22Rv1 (cell line): ENCODE measurements at regions not wholly inside any gene's neighbourhood (a gene's known extent, or its start where the extent isn't known, plus 50 kb on each side); places are given as distances from the start of the nearest gene placed in this dataset.

Experiments
- CTCF ChIP-seq: fragments of 450-650 bp; IDR thresholded peaks from 2 replicates; pipeline ENCODE4 v1.5.1; 2017; ENCODE audit warnings: mild to moderate bottlenecking
- ZFX ChIP-seq: fragments of 450-650 bp; IDR thresholded peaks from 2 replicates; pipeline ENCODE4 v1.6.1; 2017; ENCODE audit warnings: antibody characterized with exemption, borderline replicate concordance

- TF ChIP-seq CTCF (no peak), ZFX (no peak)
These were observed 378.8 kb downstream of the USP25 start for GRCh38 chr21:16108561-16109075.
